ENCODE measurements at regions not wholly inside any gene's neighbourhood (a gene's known extent, or its start where the extent isn't known, plus 50 kb on each side); places are given as distances from the start of the nearest gene placed in this dataset.

DNA sequence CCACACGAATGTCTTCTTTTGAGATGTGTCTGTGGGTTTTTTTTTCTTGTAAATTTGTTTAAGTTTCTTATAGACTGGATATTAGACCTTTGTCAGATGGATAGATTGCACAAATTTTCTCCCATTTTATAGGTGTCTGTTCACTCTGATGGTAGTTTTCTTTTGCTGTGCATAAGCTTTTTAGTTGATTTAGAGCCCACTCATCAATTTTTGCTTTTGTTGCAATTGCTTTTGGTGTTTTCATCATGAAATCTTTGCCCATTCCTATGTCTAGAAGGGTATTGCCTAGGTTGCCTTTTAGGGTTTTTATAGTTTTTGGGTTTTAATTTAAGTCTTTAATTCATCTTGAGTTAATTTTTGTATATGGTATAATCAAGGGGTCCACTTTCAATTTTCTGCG lies 57.7 kb downstream of the NKX2-2 start:
- DNase-seq (ENCODE audit: low read depth), result no peak

GRCh38 chr20:21453690-21454089 lies 56.4 kb upstream of the NKX2-4 start:
- DNase-seq (ENCODE audit: low read depth), result peak; percentile 40

DNA sequence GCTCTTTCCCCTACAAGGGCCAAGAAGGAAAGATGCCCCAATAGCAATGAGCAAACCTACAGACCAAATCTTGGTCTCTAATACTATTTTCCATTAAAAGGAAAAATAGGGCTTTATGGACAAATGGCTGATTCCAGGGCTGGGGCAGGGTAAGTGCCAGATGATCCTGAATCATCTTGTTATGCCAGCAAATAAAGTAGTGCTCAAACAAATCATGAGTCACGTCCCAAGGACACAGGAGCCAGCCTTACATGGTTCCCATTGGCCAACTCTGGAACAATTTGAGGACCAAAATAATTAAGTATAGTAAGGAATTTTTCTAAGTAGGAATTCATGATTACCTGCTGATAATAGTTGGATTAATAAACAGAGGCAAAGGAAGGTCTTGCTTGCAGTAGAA lies 53.2 kb upstream of the NKX2-4 start:
- peak; percentile 29 for DNase-seq (ENCODE audit: low read depth)
